DOHH2 (cell line): ENCODE measurements at regions not wholly inside any gene's neighbourhood (a gene's known extent, or its start where the extent isn't known, plus 50 kb on each side); places are given as distances from the start of the nearest gene placed in this dataset.

Experiments used
- CTCF ChIP-seq: fragments of 200-600 bp; sonication (generic); IDR thresholded peaks from one replicate; pipeline ENCODE4 v1.5.1; 2014; ENCODE audit warnings: antibody characterized with exemption, mild to moderate bottlenecking, low read depth, low read length; ENCODE audit not compliant: poor library complexity, severe bottlenecking
- EZH2phosphoT487 ChIP-seq: fragments of 200-600 bp; sonication (generic); IDR thresholded peaks from 2 replicates; pipeline ENCODE4 v1.6.1; 2017; ENCODE audit warnings: borderline replicate concordance, mild to moderate bottlenecking, antibody characterized with exemption, low read length, moderate library complexity, mixed read lengths

- TF ChIP-seq CTCF, result no peak
- TF ChIP-seq EZH2phosphoT487, result no peak
Measured at GRCh38 chr9:24071716-24072115, 245.7 kb upstream of the ELAVL2 start.
